HAP-1 (cell line): ENCODE measurements at regions not wholly inside any gene's neighbourhood (a gene's known extent, or its start where the extent isn't known, plus 50 kb on each side); places are given as distances from the start of the nearest gene placed in this dataset.
"Not testable (repeated sequence)": the region's sequence is repeated elsewhere in the genome, so short reads cannot be mapped to it uniquely, and the experiment has no call there.

ENCODE experiments used
- DNase-seq, 2 experiments: peaks; one replicate each; pipeline ENCODE4 v3.0.0-alpha.2; 2016 to 2020; ENCODE audit warnings: low spot score in 2 of 2
- H3K27me3 ChIP-seq: fragments of 250-450 bp; sonication (Bioruptor Pico); 2 replicates; pipeline ENCODE4 v1.5.1; 2020; ENCODE audit warnings: low read depth, mild to moderate bottlenecking, moderate library complexity
- H3K36me3 ChIP-seq: fragments of 250-450 bp; sonication (Bioruptor Pico); replicated peaks from 2 replicates; pipeline ENCODE4 v1.5.1; 2020; ENCODE audit warnings: mild to moderate bottlenecking
- H3K4me1 ChIP-seq: fragments of 250-450 bp; sonication (Bioruptor Pico); 2 replicates; pipeline ENCODE4 v1.5.1; 2020; ENCODE audit warnings: mild to moderate bottlenecking
- H3K4me3 ChIP-seq: fragments of 250-450 bp; sonication (Bioruptor Pico); 2 replicates; pipeline ENCODE4 v1.5.1; 2020; ENCODE audit warnings: mild to moderate bottlenecking, moderate library complexity
- H3K9me3 ChIP-seq: fragments of 250-450 bp; sonication (Bioruptor Pico); 2 replicates; pipeline ENCODE4 v1.5.1; 2020; ENCODE audit warnings: mild to moderate bottlenecking, moderate library complexity
- in situ Hi-C: fragments of 300-500 bp; cut with MboI; formaldehyde crosslinking; loops from 3 replicates; pipeline ENCODE4 v1.14.3; 2020; ENCODE audit warnings: low sequenced_read_pairs, inconsistent platforms, mixed read lengths

DNA sequence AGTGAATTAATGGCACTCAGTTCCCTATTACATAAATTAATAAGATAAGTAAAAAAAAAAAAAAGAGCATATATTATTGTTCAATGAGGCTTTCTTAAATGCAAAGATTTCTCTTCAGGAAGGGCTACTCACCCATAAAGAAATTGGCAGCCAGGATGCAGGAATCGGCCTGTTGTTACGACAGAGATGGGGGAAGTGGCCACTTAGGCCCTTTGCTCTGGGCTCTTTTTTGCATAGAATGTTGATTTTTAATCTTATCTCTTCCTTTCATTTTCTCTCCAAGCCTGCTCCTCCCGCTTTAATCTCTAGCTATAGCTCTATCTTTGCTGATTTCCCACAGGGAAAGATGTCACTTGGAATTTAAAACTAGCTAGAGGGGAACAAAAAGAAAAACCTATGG is 391.8 kb upstream of the CRIM1 start:
- H3K4me3 ChIP-seq, result no peak overlapping the region
- H3K4me1 ChIP-seq, result peaks cover 34% of the 10 kb centered on the region
- DNase-seq, result peak in 1 of 2 experiments; percentile 15
- no peaks in the 10 kb centered on the region for H3K9me3 ChIP-seq
- H3K27me3 ChIP-seq, result no peaks in the 10 kb centered on the region
- H3K36me3 ChIP-seq, result no peaks in the 10 kb centered on the region
- in situ Hi-C loops, result no loop called here

DNA sequence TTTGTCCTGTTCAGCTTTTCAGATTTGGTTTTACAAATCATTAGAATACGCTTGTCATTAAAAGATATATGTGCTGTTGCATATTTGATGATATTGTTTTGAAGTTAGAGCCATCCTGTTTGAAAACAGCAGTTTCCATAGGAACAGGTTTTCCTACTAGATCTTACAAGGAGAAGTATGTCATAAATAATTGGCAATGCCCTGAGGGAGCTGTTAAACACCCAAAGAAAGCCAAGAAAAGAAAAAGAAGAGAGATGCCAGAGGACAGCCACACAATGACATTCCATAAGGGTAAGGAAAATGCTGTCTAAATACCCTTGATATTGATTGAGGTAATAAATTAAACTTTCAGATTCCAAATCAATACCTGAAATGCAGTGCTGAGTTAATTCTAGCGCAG is 392.2 kb upstream of the CRIM1 start:
- H3K4me1 ChIP-seq, result peaks cover 34% of the 10 kb centered on the region
- H3K4me3 ChIP-seq, result no peak overlapping the region
- DNase-seq, result peak; percentile 59 to 82
- H3K27me3 ChIP-seq, result no peaks in the 10 kb centered on the region
- in situ Hi-C loops, result no loop called here
- H3K9me3 ChIP-seq, result no peaks in the 10 kb centered on the region
- no peaks in the 10 kb centered on the region for H3K36me3 ChIP-seq

DNA sequence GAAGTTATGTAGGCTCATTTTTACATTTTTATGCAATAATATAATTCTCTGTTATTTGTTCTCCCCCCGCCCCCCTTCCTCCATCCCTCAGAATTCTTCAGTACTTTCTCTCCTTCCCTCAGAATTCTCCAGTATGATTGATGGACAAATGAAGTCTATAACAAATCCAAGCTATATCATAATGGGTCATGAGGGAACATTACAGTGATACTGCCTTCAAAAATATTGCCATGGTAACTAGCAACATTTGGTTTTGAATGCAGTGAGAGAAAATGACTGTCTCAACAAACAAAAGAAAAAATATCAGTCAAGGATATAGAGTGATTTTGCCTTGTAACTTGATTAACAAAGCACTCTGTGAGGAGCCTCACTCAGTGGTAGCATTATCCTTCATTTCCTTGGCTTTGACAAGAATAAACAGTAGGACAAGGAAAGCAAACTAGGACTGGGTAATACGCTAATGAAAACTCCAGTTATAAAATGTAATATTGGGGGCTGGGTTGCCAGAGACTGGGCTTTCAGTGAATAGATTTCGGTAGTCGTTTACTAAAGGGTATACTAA is 392.9 kb upstream of the CRIM1 start:
- DNase-seq, result peak in 1 of 2 experiments; percentile 79
- Histone ChIP-seq H3K36me3 (no peaks in the 10 kb centered on the region), H3K4me3 (no peak overlapping the region), H3K27me3 (no peaks in the 10 kb centered on the region), H3K9me3 (no peaks in the 10 kb centered on the region), H3K4me1 (peaks cover 34% of the 10 kb centered on the region)
- in situ Hi-C loops, result no loop called here

DNA sequence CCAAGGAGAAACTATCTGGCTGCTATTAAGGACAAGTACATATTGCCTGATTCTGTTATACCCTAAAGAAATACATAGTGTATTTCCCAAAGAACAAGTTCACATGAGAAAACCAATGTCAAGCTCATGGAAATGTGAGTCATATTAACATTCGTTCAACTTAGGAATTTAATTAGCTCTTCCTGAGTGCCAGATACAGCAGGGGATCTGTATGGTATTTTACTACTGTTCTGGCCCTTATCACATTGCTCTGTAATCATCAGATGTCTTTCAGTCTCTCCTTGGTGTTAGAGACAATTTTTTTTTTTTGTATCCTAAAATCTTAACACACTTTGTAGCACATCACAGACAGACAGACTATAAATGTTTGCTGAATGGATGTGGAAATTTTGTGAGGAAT is 395.0 kb upstream of the CRIM1 start:
- DNase-seq, result no peak
- Histone ChIP-seq H3K4me1 (peaks cover 30% of the 10 kb centered on the region), H3K9me3 (no peaks in the 10 kb centered on the region), H3K27me3 (no peaks in the 10 kb centered on the region), H3K36me3 (no peaks in the 10 kb centered on the region), H3K4me3 (no peak overlapping the region)
- in situ Hi-C loops, result no loop called here

DNA sequence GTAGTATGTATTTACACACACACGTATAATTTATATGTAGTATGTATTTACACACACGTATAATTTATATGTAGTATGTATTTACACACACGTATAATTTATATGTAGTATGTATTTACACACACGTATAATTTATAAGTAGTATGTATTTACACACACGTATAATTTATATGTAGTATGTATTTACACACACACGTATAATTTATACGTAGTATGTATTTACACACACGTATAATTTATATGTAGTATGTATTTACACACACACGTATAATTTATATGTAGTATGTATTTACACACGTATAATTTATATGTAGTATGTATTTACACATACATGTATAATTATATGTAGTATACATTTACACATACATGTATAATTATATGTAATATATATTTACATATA is 398.5 kb upstream of the CRIM1 start:
- H3K4me1 ChIP-seq, DNase-seq, H3K9me3 ChIP-seq, in situ Hi-C loops, H3K36me3 ChIP-seq, H3K27me3 ChIP-seq, H3K4me3 ChIP-seq: not testable (repeated sequence)

DNA sequence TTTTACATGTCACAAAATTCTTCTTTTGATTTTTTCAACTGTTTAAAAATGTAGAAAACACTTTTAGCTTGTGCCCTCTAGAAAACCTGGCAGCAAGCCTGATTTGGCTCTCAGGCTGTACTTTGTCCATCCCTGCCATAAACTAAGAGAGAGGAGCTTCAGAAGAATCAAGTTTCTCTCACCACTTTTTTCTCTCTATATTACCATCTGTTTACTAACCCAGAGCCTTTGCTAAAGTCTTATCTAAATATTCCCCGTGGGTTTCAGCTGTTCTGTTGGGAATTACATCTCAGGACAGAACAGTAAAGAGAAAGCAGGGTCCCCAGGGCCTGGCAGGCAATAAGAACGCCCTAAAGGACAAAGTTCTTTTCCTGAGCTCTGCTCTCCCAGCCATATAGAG is 409.1 kb upstream of the CRIM1 start:
- H3K9me3 ChIP-seq, result no peaks in the 10 kb centered on the region
- no peaks in the 10 kb centered on the region for H3K27me3 ChIP-seq
- no peak for DNase-seq
- no peaks in the 10 kb centered on the region for H3K36me3 ChIP-seq
- no peaks in the 10 kb centered on the region for H3K4me1 ChIP-seq
- no peak overlapping the region for H3K4me3 ChIP-seq
- in situ Hi-C loops, result no loop called here

DNA sequence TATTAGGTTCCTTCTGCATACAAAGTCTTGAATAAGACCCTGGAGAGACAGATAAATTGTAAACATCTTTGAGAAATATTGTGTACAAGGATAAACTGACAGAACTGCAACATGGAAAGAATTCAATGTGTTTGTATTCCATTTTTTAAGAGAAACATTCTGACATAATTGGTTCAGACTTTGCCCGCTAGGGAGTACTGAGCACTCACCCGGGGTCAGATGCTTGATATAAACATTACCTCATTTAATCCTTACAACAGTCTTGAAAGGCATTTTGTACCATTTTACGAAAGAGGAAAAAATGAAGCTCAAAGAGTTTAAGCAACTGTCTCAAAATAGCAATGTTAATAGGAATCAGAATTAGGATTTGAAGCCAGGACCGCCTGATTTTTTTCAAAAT is 416.7 kb upstream of the CRIM1 start:
- Histone ChIP-seq H3K4me3 (no peak overlapping the region), H3K36me3 (no peaks in the 10 kb centered on the region), H3K9me3 (no peaks in the 10 kb centered on the region), H3K27me3 (no peaks in the 10 kb centered on the region), H3K4me1 (no peaks in the 10 kb centered on the region; the same call in 1 of the 2 replicates)
- DNase-seq, result no peak
- in situ Hi-C loops, result no loop called here

DNA sequence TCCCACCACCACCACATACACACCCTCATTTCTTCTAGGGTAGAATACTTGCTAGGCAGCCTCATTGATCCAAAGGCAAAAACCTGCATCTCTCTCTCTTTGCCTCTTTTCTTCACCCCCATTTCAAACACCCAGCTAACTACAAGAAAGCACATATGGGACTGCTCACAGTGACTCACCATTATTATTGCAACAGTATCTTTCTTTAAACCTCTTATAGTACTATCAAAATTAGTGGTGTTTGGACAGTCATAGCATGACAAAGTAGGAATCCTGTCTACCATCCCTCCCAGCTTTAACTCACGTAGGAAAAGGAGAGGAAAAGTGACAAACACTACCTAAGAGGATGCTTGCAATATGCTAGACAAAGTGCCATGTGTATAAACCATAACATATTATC is 422.5 kb upstream of the CRIM1 start:
- H3K9me3 ChIP-seq, result no peaks in the 10 kb centered on the region
- H3K4me3 ChIP-seq, result no peak overlapping the region
- no peak for DNase-seq
- no peaks in the 10 kb centered on the region for H3K27me3 ChIP-seq
- in situ Hi-C loops, result no loop called here
- H3K36me3 ChIP-seq, result no peaks in the 10 kb centered on the region
- no peaks in the 10 kb centered on the region; the same call in 1 of the 2 replicates for H3K4me1 ChIP-seq

DNA sequence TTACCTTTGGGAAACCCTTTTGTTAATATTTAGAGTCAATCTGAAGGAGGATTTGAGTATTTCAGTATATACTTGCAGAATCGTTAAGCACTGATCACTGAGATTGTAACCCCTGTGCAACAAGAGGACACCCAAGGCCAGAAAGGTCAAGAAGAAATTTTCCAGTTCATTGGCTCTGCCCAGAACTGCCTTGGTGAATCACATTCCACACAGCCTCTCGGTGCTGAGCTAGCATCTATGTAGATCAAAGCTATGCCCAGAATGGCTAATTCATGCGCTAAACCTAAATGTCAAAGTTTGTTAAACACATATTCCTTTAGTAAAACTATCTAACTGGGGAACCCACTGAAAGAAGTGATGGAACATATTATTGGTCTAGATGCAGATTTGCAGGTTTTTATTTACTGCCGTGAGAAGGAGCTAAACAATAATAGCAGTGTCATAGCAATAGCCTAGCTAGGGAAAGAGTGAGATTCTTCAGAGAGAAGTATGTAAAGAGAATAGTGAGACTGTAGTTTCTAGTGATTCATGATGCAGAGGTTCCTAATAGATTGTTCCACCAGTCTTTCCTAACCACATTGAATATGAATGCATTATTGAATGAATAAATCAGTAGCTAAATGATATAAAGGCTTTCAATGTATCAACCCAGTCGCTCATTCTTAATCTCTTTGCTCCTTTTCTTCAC is 423.2 kb upstream of the CRIM1 start:
- DNase-seq, result no peak
- in situ Hi-C loops, result no loop called here
- no peaks in the 10 kb centered on the region for H3K36me3 ChIP-seq
- no peaks in the 10 kb centered on the region for H3K9me3 ChIP-seq
- no peaks in the 10 kb centered on the region for H3K27me3 ChIP-seq
- H3K4me3 ChIP-seq, result no peak overlapping the region
- H3K4me1 ChIP-seq, result no peaks in the 10 kb centered on the region

DNA sequence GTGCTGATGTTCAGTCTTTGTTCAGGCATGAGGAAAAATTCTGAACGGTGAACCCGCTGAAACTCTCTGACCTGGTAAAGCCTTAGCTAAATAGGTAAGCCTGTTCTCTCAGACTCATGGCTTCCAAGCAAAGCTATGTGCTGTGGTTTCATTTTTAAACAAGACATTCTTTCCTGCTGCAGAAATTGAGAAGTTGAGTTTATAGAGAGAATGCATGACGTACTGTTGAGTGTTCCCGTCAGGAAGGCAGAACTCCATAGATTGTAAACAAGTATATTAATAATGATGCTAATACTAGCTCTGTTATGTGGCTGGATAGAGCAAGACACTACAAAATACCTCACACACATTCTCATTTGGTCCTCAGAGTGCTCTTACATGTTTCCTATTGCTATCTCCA is 424.0 kb upstream of the CRIM1 start:
- Histone ChIP-seq H3K9me3 (no peaks in the 10 kb centered on the region), H3K4me3 (no peak overlapping the region), H3K4me1 (no peaks in the 10 kb centered on the region), H3K27me3 (no peaks in the 10 kb centered on the region), H3K36me3 (no peaks in the 10 kb centered on the region)
- in situ Hi-C loops, result no loop called here
- DNase-seq, result no peak

DNA sequence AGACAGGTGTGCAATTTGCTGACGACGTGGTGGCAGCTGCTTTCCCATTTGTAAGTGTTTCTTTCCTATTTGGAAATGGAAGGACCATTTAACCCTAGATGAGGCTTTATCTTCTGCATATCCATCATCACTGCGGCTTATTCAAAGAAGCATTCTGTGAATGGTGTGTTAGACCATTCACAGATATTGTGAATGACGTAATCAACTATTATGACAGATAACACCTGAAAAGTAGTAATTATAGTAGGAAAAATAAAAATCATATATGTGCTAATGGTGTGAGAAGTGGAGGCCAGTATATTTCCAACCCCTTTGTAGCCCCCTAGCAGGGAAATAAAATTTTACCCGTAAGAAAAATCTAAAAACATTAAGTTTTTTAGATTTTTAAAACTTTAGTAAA is 424.5 kb upstream of the CRIM1 start:
- DNase-seq, result no peak
- no peaks in the 10 kb centered on the region for H3K36me3 ChIP-seq
- no peaks in the 10 kb centered on the region for H3K27me3 ChIP-seq
- H3K4me1 ChIP-seq, result no peaks in the 10 kb centered on the region
- in situ Hi-C loops, result no loop called here
- H3K9me3 ChIP-seq, result no peaks in the 10 kb centered on the region
- no peak overlapping the region for H3K4me3 ChIP-seq

DNA sequence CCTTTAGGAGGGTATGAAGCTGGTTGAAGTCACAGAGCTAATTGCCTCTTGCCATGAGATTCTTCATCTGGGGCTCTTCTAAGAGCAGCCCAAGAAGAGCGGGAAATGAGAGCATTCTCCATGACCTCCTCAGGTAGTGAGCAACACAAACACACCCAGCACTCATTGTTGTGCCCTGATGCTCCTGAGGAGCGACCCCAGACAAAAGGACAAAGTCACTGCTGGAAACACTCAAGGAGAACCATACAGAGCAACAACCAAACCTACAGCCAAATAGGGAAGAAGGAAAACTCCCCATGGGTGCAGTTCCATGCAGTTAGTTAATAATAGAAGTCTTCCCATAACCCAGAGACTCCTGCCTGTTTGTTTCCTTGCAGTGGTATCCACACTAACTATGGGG is 426.0 kb upstream of the CRIM1 start:
- DNase-seq, result no peak
- H3K27me3 ChIP-seq, result no peaks in the 10 kb centered on the region
- no peaks in the 10 kb centered on the region for H3K36me3 ChIP-seq
- no peaks in the 10 kb centered on the region for H3K9me3 ChIP-seq
- in situ Hi-C loops, result no loop called here
- H3K4me1 ChIP-seq, result no peaks in the 10 kb centered on the region
- H3K4me3 ChIP-seq, result no peak overlapping the region

DNA sequence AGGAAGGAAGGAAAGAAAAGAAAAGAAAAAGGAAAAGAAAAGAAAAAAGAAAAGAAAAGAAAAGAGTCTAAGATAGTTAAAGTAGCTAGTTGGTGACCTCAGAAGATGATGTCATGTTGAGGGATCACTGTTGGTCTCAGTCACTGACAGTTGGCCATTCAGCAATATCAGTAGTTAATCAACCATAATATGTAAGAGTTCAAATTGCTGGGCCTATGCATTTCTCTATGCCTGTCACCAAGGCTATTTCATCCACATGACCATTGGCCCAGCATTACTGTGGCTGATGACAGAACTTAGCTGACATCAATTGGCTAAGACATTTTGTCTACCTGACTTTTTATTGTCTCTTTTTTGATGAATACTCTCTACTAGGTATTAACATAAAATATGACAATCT is 435.5 kb upstream of the CRIM1 start:
- Histone ChIP-seq H3K4me1 (peaks cover 6% of the 10 kb centered on the region), H3K27me3 (no peaks in the 10 kb centered on the region), H3K36me3 (no peaks in the 10 kb centered on the region), H3K9me3 (no peaks in the 10 kb centered on the region), H3K4me3 (no peak overlapping the region)
- no peak for DNase-seq
- in situ Hi-C loops, result no loop called here

DNA sequence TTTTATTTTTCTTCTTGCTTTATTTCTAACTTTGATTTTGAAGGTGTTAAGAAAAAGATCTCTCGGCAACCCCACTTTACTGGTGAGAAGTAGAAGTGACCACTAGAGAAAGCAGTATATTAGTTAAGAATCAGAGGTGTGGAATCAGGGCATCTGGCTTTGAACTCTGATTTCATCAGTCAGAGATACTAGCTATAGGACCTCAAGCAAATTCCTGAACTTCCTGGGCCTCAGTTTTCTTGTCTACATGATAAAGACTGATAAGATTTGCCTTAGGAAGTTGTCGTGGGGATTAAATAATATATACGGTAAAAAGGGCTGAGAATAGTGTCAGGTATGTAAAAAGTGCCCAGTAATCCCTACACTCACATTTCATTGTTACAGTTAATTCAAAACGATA is 440.3 kb upstream of the CRIM1 start:
- H3K9me3 ChIP-seq, result no peaks in the 10 kb centered on the region
- in situ Hi-C loops, result no loop called here
- H3K27me3 ChIP-seq, result no peaks in the 10 kb centered on the region
- DNase-seq, result no peak
- no peak overlapping the region for H3K4me3 ChIP-seq
- H3K36me3 ChIP-seq, result no peaks in the 10 kb centered on the region
- H3K4me1 ChIP-seq, result peaks cover 6% of the 10 kb centered on the region

DNA sequence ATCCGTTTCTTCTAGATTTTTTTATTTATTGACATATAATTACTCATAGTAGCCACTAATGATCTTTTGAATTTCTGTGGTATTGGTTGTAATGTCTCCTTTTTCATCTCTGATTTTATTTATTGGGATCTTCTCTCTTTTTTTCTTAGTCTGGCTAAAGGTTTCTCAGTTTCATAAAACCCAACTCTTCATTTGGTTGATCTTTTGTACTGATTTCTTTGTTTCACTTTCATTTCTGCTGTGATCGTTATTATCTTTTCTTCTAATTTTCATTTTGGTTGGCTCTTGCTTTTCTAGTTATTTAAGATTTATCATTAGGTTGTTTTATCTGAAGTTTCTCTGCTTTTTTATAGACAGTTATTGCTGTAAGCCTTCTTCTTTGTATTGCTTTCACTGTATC is 463.6 kb upstream of the CRIM1 start:
- Histone ChIP-seq H3K4me1 (no peaks in the 10 kb centered on the region), H3K27me3 (no peaks in the 10 kb centered on the region), H3K4me3 (no peak overlapping the region), H3K9me3 (no peaks in the 10 kb centered on the region), H3K36me3 (no peaks in the 10 kb centered on the region)
- no peak for DNase-seq
- in situ Hi-C loops, result no loop called here
